HG02763 (cell line): ENCODE measurements at regions not wholly inside any gene's neighbourhood (a gene's known extent, or its start where the extent isn't known, plus 50 kb on each side); places are given as distances from the start of the nearest gene placed in this dataset.

ENCODE experiments used
- ATAC-seq: cut with Tn5 transposase; IDR thresholded peaks from one replicate; pipeline ENCODE4 v1.9.1; 2021; ENCODE audit warnings: mild to moderate bottlenecking, moderate library complexity; ENCODE audit not compliant: unreplicated experiment

DNA sequence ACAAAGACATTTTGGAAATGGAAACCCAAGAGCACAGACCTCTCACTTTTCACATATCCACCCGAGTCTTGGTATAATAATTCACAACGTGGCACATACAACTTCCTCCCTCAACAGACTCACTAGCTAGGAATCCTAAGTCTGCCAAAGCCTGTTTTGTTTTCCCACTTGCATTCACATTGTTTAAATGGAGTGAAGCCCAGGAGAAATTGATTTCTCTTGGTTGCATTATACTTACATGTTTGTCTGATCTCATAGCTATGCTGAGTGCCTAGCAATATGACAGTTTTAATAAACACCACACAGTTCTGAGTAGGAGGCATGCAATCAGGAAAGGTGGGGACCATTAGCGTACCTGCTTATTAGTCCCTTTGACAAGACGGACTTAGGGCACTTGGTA lies 348.6 kb upstream of the ADGRL4 start:
- ATAC-seq = no peak

DNA sequence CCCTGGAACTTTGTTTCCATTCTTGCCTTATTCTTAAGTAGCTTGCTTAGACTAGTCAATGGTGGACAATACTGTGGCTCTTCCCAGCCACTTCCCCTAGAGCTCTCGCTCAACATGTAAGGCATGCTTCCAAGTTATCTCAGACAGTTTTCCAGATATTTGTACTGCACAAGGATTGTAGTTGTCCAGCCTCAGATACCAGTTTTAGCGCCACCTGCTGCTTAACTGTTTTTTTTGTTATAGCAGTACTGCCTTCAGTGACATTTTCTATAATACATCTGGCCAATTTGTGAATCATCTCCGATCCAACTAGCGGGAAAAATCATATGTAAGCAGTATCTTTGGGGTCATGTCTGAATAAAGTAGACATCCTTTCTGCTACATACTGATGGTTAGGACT lies 346.7 kb upstream of the ADGRL4 start:
- peak; percentile 48 for ATAC-seq

DNA sequence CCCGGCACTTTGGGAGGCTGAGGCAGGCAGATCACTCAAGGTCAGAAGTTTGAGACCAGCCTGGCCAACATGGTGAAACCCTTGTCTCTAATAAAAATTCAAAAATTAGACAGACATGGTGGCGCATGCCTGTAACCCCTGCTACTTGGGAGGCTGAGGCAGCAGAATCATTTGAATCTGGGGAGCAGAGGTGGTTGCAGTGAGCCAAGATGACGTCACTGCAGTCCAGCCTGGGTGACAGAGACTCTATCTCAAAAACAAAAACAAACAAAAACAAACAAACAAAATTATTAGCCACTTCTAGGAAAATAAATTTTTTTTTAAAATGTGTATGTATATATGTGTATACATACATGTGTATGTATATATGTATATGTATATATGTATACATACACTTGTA lies 320.3 kb upstream of the ADGRL4 start:
- ATAC-seq = no peak

DNA sequence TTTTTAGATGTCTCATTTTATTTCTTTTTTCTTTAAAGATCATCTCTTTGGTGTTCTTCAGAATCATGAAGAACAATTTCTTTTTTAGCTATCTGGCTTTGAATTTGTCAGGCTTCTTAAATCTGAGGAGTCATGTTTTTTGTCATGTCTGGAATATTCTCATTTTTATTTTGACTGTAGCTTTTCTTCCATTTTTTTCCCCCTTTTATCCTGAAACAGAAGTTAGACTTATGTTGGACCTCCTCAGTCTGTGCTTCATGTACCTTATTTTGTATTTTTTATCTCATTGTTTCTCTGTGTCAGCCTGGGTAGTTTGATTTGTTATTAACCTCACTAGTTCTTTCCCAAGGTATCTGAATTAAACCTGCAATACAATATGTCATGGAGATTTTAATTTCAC lies 319.2 kb upstream of the ADGRL4 start:
- ATAC-seq = no peak

DNA sequence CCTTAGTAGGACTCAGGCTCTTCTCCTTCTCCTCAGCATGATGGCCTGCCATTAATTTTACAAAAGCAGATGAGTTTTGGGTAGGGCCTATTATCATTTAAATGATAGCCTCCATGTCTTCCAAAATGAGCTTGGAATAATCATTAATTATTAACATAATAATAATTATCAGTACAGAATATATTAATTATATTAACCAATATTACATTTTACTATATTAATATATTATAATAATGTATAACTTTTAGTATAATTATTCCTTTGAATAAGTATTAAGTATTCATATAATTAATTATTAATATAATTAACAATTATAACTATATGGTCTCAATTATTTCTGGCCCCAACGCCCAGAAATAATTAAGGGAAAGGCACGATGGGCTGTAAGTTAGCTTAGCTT lies 318.6 kb upstream of the ADGRL4 start:
- ATAC-seq = no peak

DNA sequence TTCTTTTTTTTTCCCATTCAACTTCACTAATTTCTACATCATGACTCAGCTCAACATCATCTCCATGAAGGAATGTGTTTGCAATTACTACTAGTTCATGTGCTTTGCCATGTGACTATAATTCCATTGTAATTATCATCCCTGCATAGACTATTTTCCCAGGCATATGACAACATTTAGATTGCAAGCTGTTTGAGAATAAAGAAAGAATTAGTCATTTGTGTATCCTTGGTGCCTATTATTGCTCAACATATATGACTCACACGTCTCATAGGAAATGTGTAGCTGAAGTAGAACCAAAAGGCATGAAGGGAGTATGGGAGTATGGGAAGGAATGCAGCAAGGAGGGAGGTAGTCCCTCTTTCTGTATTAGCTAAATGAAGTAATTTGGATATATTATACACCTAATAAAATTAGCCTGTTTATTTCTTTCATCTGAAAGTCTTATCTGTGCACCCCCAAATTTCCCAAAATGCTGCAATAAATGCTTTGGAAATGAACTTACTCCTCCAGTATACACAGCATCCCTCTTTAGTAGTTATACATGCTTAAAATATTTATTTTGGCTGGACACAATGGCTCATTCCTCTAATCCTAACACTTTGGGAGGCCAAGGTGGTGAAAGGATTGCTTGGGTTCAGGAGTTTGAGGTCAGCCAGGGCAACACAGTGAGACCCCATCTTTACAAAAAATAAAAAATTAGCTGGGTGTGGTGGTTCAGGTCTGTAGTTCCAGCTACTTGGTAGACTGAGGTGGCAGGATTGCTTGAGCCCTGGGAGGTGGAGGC lies 316.9 kb upstream of the ADGRL4 start:
- no peak for ATAC-seq

DNA sequence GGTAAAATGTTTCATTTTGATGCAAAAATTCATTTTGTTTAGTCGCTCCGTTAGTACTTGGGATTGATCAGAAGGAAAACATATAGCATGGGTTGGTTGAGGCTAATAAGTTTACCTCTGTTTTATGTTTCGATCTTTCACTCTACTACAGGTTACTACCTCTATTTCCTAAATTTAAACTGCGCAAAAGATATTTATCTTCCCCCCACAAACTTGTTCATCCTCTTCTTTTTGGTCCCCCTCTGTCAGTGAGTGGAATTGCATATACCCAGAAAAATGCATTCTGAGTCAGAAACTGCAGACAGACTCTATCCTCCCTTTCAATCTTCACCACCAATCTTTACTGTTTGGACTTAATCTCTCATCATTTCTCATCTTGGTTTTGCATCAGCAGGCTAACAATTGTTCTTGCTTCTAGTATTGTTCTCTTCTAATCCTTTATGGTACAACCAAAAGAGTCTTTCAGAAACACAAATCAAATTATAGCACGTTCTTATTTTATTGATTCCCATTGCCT lies 316.0 kb upstream of the ADGRL4 start:
- no peak for ATAC-seq

DNA sequence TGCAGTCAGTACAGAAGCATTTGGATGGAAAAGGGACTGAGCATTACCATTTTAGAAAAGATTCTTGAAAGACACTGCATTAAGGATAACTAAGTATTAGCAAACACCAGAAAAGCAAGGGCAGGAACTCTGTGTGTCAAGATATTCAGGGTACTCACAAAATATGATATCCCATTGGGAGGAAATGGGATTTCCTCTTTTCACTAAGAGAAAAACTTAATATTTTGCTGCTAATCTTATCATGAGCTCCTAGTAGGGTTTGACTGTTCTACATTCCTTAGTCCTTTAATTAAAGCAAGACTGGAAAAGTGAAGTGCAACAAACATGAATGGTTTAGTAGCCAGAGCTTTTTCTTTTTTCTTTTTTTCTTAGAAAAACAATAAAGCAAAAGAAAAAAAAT lies 305.9 kb upstream of the ADGRL4 start:
- no peak for ATAC-seq

DNA sequence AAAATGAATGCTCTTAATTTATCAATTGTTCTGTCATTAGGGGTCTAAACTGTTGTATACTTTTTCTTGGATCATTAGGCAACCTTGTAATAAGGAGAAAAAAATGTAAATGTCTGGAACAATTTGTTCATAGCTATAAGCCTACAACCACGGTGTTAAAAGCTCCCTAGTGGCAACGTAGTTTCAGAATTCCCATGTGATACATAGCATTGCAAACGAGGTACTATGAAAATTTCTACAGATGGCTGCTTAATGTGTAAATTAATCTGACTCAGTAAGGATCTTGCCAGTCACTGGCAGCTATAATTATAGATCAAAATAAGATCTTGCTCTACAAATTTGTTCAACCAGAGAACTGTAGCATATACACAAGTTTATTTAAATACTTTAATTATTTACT lies 304.1 kb upstream of the ADGRL4 start:
- ATAC-seq = no peak

DNA sequence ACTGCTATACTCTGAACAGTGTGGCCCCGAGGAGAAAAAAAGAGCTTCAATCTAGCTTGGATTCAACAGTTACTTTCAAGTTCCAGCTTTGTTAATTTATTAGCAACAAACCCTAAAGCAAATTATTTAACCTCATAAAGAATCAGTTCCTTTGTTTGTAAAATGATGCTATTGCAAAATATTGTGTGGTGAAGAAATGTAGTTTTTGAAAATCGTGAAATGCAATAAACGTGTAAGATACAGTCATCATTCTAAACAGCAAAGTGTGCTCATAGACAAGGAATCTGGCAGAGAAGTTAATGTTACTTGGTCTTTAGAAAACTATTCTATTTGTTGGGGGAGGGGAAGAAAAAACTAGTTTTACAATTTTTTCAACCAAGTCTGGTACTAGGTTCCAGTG lies 297.6 kb upstream of the ADGRL4 start:
- no peak for ATAC-seq

DNA sequence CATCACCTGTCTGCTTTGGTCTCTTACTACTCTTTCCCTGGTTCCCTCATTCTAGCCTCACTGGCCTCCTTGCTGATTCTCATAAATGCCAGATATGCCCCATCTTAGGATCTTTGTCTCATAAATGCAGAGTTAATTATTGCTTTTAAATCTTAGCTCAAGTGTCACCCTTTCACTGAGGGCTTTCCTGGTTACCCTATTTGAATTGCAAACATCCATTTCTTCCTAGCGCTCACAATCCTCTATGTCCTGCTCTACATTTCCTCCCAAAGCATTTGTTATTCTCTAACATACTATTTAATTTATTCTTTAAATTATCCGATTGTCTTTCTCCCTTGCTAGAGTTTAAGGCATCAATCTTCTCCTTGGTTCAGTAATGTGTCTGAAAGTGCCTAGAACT lies 296.5 kb upstream of the ADGRL4 start:
- no peak for ATAC-seq

DNA sequence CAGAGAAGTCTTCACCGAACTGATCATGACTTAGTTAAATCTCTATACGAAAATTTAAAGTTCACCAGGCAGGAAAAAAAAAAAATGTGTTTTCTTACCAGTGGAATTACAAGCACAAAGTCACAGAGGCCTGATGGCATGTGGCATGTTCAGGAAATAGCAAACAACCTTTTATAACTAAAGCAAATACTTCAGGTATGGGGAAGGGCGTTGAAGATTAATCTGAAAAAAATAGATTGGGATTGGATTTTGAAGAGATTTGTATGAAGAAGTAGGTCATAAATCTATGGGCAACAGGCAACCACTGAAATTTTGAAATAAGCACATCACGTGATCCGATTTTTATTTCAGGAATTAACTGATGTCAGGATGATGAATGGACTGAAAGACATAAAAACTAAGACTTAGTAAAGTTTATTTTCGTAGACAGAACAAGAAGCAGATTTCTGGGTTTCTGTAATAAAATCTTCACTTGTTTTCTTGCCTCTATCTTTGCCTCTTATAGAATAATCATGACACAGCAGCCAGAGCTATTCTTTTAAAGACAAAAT lies 295.9 kb upstream of the ADGRL4 start:
- no peak for ATAC-seq

DNA sequence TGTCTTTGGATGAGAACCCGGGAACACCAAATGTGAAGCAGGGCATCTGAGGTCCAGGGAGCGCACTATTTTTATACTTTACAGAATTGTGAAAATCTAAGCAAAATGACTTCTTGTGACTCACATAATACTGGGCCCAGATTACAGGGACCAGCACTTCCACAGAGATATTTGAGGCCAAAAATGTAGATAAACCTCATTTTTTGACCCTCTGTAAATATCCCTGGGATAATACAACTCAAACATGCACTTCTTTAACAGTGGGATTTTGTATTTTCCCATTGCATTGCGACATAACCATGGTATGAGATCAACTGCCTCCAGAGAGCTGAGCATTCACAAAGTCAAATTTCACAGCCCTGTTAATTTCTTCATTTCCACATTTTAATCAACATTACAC lies 289.4 kb upstream of the ADGRL4 start:
- no peak for ATAC-seq

DNA sequence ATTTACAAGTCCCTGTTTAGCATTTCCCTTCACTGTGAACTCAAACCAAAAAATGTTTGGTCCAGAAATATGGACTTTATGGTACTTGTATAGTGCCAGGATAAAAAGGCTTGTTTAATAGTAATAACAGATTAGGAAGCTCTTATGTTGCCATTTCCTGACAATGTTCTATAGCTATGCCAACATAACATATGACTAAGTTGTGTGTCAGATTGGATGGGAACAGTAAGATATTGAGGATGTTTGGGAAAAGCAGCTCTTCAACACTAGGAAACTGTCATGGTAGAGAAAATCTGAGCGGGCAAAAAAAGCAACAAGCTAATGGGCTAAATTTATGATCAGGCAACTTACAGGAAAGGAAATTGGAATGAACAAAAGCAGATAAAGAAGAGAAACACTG lies 287.1 kb upstream of the ADGRL4 start:
- ATAC-seq = no peak

DNA sequence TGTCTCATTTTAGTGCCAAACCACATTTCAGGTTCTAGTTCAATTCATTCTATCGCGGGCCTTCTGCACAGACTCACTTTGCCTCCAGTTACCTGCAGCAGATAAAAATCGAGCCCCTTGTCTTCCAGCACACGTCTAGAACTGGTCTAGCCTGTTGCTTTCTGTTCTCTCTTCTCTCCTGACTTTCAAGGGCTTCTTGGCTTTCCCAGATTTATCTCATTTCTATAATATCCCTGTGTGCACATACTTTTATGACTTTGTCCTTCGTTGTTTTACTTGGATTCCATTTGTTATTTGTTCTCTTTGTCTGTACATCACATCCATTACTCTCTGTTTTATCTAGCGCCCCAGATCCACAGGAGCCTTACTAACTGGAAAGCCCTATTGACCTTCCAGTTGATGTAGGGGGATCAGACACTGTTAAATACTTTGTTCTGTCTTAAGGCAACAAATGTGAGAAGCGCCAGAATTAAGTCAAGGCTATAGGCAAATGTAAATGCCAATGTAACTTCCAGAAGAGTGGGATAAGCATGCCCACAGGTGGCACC lies 284.5 kb upstream of the ADGRL4 start:
- ATAC-seq = no peak

DNA sequence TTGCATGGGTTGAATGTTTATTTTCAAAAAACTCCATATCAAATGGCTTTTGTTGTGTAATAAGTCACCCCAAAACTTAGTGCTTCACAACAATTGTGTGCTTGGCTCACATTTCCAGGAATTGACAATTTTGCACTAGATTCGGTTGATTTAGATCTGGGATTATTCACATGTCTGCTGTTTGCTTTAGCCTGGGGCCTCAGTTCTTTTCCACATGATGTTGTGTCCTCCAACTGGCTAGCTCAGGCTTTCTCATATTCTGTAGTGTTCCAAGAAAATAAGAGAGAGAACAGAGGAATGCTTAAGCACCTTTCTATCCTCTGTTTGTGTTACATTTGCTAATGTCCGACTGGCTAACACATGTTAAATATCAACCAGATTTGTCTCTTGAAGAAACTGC lies 281.5 kb upstream of the ADGRL4 start:
- no peak for ATAC-seq

DNA sequence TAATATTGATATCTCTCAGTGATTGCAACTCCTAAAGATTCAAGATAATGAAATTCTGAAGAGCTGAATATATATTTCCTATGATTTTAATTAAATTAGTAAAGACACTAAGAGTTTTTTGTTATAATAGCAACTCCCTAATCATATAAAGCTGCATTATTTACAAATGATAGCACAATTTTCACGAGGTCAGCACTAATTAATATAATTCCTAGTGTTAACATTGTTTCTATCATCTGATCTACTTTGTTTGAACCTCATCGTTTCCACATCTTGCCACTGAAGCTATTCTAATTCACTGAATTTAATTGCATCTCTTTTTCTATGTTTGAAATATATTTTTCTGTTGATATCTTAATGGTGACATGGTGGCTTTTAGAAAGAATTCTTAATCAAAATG lies 279.1 kb upstream of the ADGRL4 start:
- ATAC-seq = no peak

DNA sequence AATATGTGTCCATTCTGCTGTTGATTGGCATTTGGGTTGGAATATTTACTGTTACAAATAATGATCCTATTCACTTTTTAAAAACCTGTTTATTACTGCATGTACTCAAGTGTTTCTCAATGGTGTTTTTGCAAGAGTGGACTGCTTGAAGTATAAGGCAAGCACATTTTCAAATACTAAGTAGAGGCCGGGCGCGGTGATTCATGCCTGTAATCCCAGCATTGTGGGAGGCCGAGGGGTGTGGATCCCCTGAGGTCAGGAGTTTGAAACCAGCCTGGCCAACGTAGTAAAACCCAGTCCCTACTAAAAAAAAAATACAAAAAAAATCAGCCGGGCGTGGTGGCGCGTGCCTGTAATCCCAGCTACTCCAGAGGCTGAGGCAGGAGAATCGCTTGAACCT lies 276.9 kb upstream of the ADGRL4 start:
- no peak for ATAC-seq

DNA sequence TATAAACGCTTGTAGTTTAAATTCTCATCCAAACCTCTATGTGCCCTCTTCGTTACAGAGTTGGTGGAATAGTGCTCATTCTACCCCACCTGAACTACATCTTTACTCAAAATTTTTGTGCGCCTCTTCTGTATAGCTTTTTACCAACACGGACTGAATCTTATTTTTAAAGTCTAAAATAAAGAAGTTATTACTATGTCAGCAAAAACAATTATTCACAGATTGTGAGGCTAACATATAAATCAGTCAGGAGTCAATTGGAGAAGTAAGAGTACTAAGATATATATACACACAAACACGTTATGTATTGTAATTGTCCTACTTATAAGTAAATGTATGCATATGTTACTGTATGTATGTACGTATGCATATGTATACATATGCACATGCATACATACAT lies 274.9 kb upstream of the ADGRL4 start:
- ATAC-seq = no peak

DNA sequence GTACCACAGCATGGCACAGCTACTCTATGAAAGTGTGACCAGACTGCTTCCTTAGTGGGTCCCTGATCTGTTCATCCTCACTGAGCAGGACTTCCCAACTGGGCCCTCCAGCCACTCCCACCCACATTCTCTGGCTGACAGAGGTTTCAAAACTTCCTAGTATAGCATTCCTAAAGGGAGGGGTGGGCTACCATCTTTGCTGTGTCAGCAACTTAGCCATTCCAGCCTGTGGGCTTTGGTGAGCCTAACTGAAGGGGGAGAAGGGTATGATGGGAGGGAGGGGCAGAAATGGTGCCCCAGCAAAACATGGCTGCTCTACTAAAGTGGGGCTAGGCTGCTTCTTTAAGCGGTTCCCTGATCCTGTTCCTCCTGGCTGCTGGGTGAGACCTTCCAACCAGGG lies 265.2 kb upstream of the ADGRL4 start:
- no peak for ATAC-seq

DNA sequence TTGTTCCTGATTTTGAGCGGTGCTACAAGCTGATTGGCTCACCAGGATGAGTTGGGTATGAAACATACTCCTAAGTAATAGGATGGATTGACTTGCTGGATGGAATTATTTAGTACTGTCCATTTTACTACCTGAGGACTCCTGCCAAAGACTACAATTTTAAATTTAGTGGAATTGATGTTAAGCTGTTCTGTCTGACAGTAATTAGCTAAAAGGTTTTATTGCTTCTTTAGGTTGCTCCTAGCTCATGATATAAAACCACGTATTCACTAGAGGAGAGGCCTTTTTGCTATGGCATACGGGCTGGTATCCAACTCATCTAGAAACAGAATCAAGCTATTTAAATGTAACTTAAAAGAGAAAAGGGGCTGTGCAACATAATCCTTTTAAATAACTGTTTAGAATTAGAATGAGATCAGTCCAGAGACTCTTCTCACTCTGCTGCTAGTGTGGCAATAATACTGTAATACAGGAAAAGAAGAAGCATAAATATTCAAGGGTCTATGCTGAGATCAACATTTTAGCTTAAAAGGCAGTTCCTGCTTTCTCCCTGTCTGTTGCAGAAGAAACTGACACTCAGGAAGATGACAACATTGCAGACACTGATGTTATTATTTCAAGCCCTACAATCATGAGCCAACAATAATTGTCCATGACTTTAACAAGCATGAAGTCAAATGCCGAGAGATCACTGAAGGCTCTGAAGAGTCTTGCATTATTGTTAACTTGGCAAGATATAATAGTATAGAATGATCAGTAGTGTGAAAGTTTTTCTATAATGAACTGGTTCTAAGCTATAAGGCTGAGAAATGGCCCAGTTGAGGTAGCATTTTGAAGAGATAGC lies 258.7 kb upstream of the ADGRL4 start:
- ATAC-seq = no peak

DNA sequence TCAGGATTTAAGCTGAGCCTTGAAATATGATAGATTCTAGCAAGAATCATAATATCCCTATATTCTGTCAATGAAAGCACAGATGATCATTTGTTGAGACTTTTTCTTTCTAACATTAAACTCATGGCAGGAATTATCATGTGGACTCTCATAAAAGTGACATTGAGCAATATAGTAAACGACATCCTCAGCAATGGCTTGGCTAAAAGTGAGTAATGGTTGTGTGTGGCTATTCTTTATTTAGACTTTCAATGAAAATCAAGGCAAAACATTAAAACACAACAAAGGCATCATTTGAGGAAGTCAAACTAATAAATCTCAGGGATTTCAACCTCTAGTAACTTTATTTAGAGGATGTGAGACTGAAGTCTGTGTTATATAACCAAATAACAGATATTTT lies 257.8 kb upstream of the ADGRL4 start:
- ATAC-seq = no peak
